Liver (tissue), 8 donors: ENCODE measurements at regions not wholly inside any gene's neighbourhood (a gene's known extent, or its start where the extent isn't known, plus 50 kb on each side); places are given as distances from the start of the nearest gene placed in this dataset.

Source experiments
- DNase-seq: peaks from one replicate; pipeline ENCODE4 v3.0.0-alpha.2; 2017; ENCODE audit warnings: low spot score
- H3K27ac ChIP-seq, 2 donors: one replicate each; pipeline ENCODE4 v1.7.0; 2013; ENCODE audit warnings: inconsistent platforms in 2 of 2, low read length in 2 of 2, control low read depth in 1 of 2, low read depth in 1 of 2, mild to moderate bottlenecking in 1 of 2
- H3K27me3 ChIP-seq, 4 donors: one replicate each; pipeline versions ENCODE4 v1.6.1 to v1.7.0; 2013; ENCODE audit warnings: low read length in 3 of 4, inconsistent platforms in 1 of 4, mild to moderate bottlenecking in 1 of 4, moderate library complexity in 1 of 4; ENCODE audit not compliant: control insufficient read depth in 4 of 4, insufficient read depth in 4 of 4
- H3K36me3 ChIP-seq, 4 donors: one replicate each; pipeline versions ENCODE4 v1.6.1 to v1.7.0; 2013; ENCODE audit warnings: low read length in 3 of 4, mild to moderate bottlenecking in 3 of 4, low read depth in 1 of 4, moderate library complexity in 1 of 4; ENCODE audit not compliant: control insufficient read depth in 4 of 4, insufficient read depth in 3 of 4
- H3K4me1 ChIP-seq, 4 donors: one replicate each; pipeline versions ENCODE4 v1.6.1 to v1.7.0; 2013; ENCODE audit warnings: low read length in 3 of 4, mild to moderate bottlenecking in 3 of 4, moderate library complexity in 1 of 4; ENCODE audit not compliant: control insufficient read depth in 4 of 4, insufficient read depth in 4 of 4
- H3K4me3 ChIP-seq, 3 donors: one replicate each; pipeline versions ENCODE4 v1.6.1 to v1.7.0; 2013; ENCODE audit warnings: low read length in 3 of 3, control low read depth in 1 of 3, low read depth in 1 of 3, mild to moderate bottlenecking in 1 of 3
- H3K9ac ChIP-seq, 2 donors: one replicate each; pipeline ENCODE4 v1.7.0; 2013; ENCODE audit warnings: low read length in 2 of 2, mild to moderate bottlenecking in 2 of 2, moderate library complexity in 2 of 2, control low read depth in 1 of 2, low read depth in 1 of 2
- H3K9me3 ChIP-seq, 4 donors: one replicate each; pipeline versions ENCODE4 v1.6.1 to v1.7.0; 2013; ENCODE audit warnings: low read length in 3 of 4; ENCODE audit not compliant: control insufficient read depth in 4 of 4
- ATF3 ChIP-seq: IDR thresholded peaks from 2 replicates; pipeline ENCODE4 v1.6.1; 2016; ENCODE audit warnings: antibody characterized with exemption
- CTCF ChIP-seq: fragments of 150-350 bp; IDR thresholded peaks from 2 replicates; pipeline ENCODE4 v1.5.1; 2017; ENCODE audit warnings: improper control_type of control experiment, low read depth, low read length; ENCODE audit not compliant: missing input control
- FOXA1 ChIP-seq: IDR thresholded peaks from 2 replicates; pipeline ENCODE4 v1.6.1; 2016; ENCODE audit warnings: antibody characterized with exemption
- FOXA2 ChIP-seq: IDR thresholded peaks from 2 replicates; pipeline ENCODE4 v1.6.1; 2016; ENCODE audit warnings: antibody characterized with exemption
- GABPA ChIP-seq, 2 donors: IDR thresholded peaks in 1 of 2; conservative IDR thresholded peaks in 1 of 2; 2 replicates each; pipeline ENCODE4 v1.6.1; 2016; ENCODE audit warnings: antibody characterized with exemption in 2 of 2, mild to moderate bottlenecking in 1 of 2, moderate library complexity in 1 of 2
- HNF4A ChIP-seq, 2 donors: conservative IDR thresholded peaks; 2 replicates each; pipeline ENCODE4 v1.6.1; 2016; ENCODE audit warnings: antibody characterized with exemption in 2 of 2, mild to moderate bottlenecking in 2 of 2
- HNF4G ChIP-seq: IDR thresholded peaks from 2 replicates; pipeline ENCODE4 v1.6.1; 2016; ENCODE audit warnings: antibody characterized with exemption
- JUND ChIP-seq, 2 donors: IDR thresholded peaks; 2 replicates each; pipeline ENCODE4 v1.6.1; 2016; ENCODE audit warnings: antibody characterized with exemption in 2 of 2
- MAX ChIP-seq: IDR thresholded peaks from 2 replicates; pipeline ENCODE4 v1.6.1; 2016; ENCODE audit warnings: antibody characterized with exemption
- NR2F2 ChIP-seq: IDR thresholded peaks from 2 replicates; pipeline ENCODE4 v1.6.1; 2016; ENCODE audit warnings: antibody characterized with exemption
- RAD21 ChIP-seq, 2 donors: IDR thresholded peaks; 2 replicates each; pipeline ENCODE4 v1.6.1; 2016; ENCODE audit warnings: antibody characterized with exemption in 2 of 2, mild to moderate bottlenecking in 2 of 2
- REST ChIP-seq: IDR thresholded peaks from 2 replicates; pipeline ENCODE4 v1.6.1; 2016; ENCODE audit warnings: antibody characterized with exemption, mild to moderate bottlenecking
- SP1 ChIP-seq: IDR thresholded peaks from 2 replicates; pipeline ENCODE4 v1.6.1; 2018; ENCODE audit warnings: antibody characterized with exemption, mild to moderate bottlenecking
- TAF1 ChIP-seq: conservative IDR thresholded peaks from 2 replicates; pipeline ENCODE4 v1.6.1; 2016; ENCODE audit warnings: antibody characterized with exemption, mild to moderate bottlenecking
- ZBTB33 ChIP-seq: IDR thresholded peaks from 2 replicates; pipeline ENCODE4 v1.6.1; 2016; ENCODE audit warnings: antibody characterized with exemption
- WGBS: extraction: QIAGEN DNeasy Blood & Tissue Kit; methylation state at CpG from one replicate; pipeline ENCODE4 v1.1.7; 2013; 5-methylcytosine and 5-hydroxymethylcytosine counted together
- donor health status: healthy.
- donor health status: healthy.
- donor health status: healthy.
- donor health status: healthy.
- donor health status: healthy.

DNA sequence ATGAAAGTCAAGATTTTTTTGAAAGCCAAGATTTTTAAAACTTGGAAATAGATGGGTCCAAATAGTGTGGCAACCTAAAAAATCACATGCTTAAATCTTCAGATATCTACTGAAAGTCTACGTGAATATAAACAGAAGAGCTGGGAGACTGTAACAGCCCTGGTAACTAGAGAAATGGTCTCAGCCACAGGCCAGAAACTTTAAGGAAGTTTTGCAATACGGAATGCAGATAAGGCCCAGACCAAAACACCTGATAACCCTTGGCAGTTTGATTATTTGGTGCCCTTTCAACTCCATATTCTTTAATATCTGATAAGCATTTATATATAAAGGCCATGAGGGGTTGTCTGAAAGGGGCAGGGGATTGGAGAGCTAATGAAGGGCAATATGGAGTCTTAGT lies 537.3 kb upstream of the TGFBR2 start:
- H3K27me3 ChIP-seq = no peaks in the 10 kb centered on the region
- no peaks in the 10 kb centered on the region for H3K9me3 ChIP-seq
- no peak overlapping the region for H3K27ac ChIP-seq
- H3K4me1 ChIP-seq = no peaks in the 10 kb centered on the region
- no peak overlapping the region for H3K9ac ChIP-seq
- H3K36me3 ChIP-seq = no peaks in the 10 kb centered on the region
- 69% methylated on average over 2 of the region's 2 CpGs for WGBS
- DNase-seq = no peak
- no peak overlapping the region for H3K4me3 ChIP-seq
- TF ChIP-seq ZBTB33 (no peak), NR2F2 (no peak), SP1 (no peak), HNF4G (no peak), HNF4A (conservative IDR thresholded peaks at IDR 0.05) (no peak), CTCF (no peak), TAF1 (no peak), REST (no peak), FOXA1 (no peak)

DNA sequence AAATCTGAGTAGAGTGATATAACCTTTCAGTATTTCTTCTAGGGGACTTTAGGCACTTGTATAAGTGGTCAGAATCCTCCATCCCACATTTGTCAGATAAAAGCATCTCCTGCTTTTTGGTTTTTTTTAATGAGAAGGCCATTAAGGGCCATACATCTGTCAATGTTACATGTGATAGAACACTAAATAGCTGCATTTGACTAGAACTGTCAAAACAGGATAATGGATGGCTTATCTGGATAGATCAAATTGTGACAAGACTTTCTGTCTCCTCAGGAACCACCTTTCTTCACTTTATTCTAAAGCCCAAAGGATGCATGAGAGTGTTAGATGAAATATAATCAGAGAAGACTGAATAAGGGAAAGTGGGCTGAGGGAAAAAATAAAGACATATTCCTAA lies 533.4 kb upstream of the TGFBR2 start:
- Histone ChIP-seq H3K9me3 (peaks cover 0 to 4% (median 0%) of the 10 kb centered on the region in 4 donors), H3K27me3 (no peaks in the 10 kb centered on the region), H3K4me3 (no peak overlapping the region), H3K9ac (no peak overlapping the region), H3K27ac (no peak overlapping the region), H3K4me1 (no peaks in the 10 kb centered on the region), H3K36me3 (no peaks in the 10 kb centered on the region)
- DNase-seq = no peak
- TF ChIP-seq ZBTB33 (no peak), HNF4A (conservative IDR thresholded peaks at IDR 0.05) (no peak), SP1 (no peak), REST (no peak), MAX (no peak), TAF1 (no peak), FOXA1 (no peak), ATF3 (no peak), GABPA (IDR thresholded peaks at IDR 0.05 in 1 of 2, conservative IDR thresholded peaks at IDR 0.05 in 1 of 2) (no peak), RAD21 (IDR thresholded peaks at IDR 0.05) (no peak), JUND (IDR thresholded peaks at IDR 0.05) (no peak), CTCF (no peak), HNF4G (no peak), NR2F2 (no peak), FOXA2 (no peak)
